Gastroesophageal sphincter (tissue), 4 donors: ENCODE measurements at regions not wholly inside any gene's neighbourhood (a gene's known extent, or its start where the extent isn't known, plus 50 kb on each side); places are given as distances from the start of the nearest gene placed in this dataset.

ENCODE experiments used
- ATAC-seq: fragments of 150-250 bp; one replicate; pipeline ENCODE4 v1.9.1; 2016; ENCODE audit warnings: mild to moderate bottlenecking, moderate library complexity
- H3K27ac ChIP-seq, 4 donors: fragments of 200-600 bp; sonication (generic) in 3 of 4; 1 replicate in 3 of 4; 2 replicates in 1 of 4; pipeline ENCODE4 v1.5.1; 2016 to 2019
- H3K27me3 ChIP-seq: fragments of 200-600 bp; sonication (generic); one replicate; pipeline ENCODE4 v1.5.1; 2019
- H3K36me3 ChIP-seq, 2 donors: fragments of 200-600 bp; sonication (generic); one replicate each; pipeline ENCODE4 v1.5.1; 2019; ENCODE audit warnings: control low read depth in 1 of 2
- H3K4me1 ChIP-seq, 3 donors: fragments of 200-600 bp; sonication (generic); 1 replicate in 2 of 3; 2 replicates in 1 of 3; pipeline ENCODE4 v1.5.1; 2016 to 2019; ENCODE audit warnings: control low read depth in 2 of 3
- H3K4me3 ChIP-seq, 2 donors: fragments of 200-600 bp; sonication (generic); one replicate each; pipeline ENCODE4 v1.5.1; 2019; ENCODE audit warnings: mild to moderate bottlenecking in 1 of 2, moderate library complexity in 1 of 2
- H3K9me3 ChIP-seq, 3 donors: fragments of 200-600 bp; sonication (generic); one replicate each; pipeline ENCODE4 v1.5.1; 2017 to 2019; ENCODE audit warnings: control low read depth in 2 of 3
- CTCF ChIP-seq, 4 experiments: fragments of 200-600 bp in 2 of 4; fragments of 450-650 bp in 2 of 4; sonication (generic) in 1 of 4; IDR thresholded peaks; one replicate each; pipeline ENCODE4 v1.5.1; 2017 to 2019; ENCODE audit warnings: antibody characterized with exemption in 4 of 4, mild to moderate bottlenecking in 2 of 4, moderate library complexity in 2 of 4
- EP300 ChIP-seq: sonication (generic); formaldehyde crosslinking; IDR thresholded peaks from one replicate; pipeline ENCODE4 v1.6.1; 2017; ENCODE audit warnings: antibody characterized with exemption, mild to moderate bottlenecking
- POLR2A ChIP-seq, 2 donors: fragments of 450-650 bp; IDR thresholded peaks; one replicate each; pipeline ENCODE4 v1.6.1; 2017; ENCODE audit warnings: antibody characterized with exemption in 2 of 2, mild to moderate bottlenecking in 2 of 2, moderate library complexity in 1 of 2
- POLR2AphosphoS5 ChIP-seq: sonication (generic); formaldehyde crosslinking; IDR thresholded peaks from one replicate; pipeline ENCODE4 v1.6.1; 2017; ENCODE audit warnings: antibody characterized with exemption
- WGBS, 2 donors: methylation state at CpG; one replicate each; pipeline ENCODE4 v1.1.5; 2018; ENCODE audit warnings: low coverage in 1 of 2; 5-methylcytosine and 5-hydroxymethylcytosine counted together

- WGBS, 2 donors = 33 to 41% methylated on average over 5 to 6 of the region's 6 CpGs
- no peak for ATAC-seq
- TF ChIP-seq POLR2AphosphoS5 = no peak
- no peak for TF ChIP-seq EP300
- TF ChIP-seq POLR2A (IDR thresholded peaks at IDR 0.05) = no peak
- no peak for TF ChIP-seq CTCF (IDR thresholded peaks at IDR 0.05)
These were observed 385.1 kb upstream of the POU3F3 start for GRCh38 chr2:104468846-104469245.

GRCh38 chr2:104472076-104472475, 381.8 kb upstream of the POU3F3 start:
- no peaks in the 10 kb centered on the region for H3K4me1 ChIP-seq
- no peaks in the 10 kb centered on the region for H3K9me3 ChIP-seq
- H3K27me3 ChIP-seq = no peaks in the 10 kb centered on the region
- no peaks in the 10 kb centered on the region for H3K36me3 ChIP-seq
- ATAC-seq = no peak
- H3K27ac ChIP-seq = no peak overlapping the region
- no peak for TF ChIP-seq CTCF (IDR thresholded peaks at IDR 0.05)
- TF ChIP-seq EP300 = no peak
- no peak for TF ChIP-seq POLR2A (IDR thresholded peaks at IDR 0.05)
- TF ChIP-seq POLR2AphosphoS5 = no peak
- WGBS, 2 donors = 78 to 100% methylated on average over 1 of the region's 2 CpGs
- H3K4me3 ChIP-seq = no peak overlapping the region

More at GRCh38 chr2:104468846-104469245, 385.1 kb upstream of the POU3F3 start:
- no peaks in the 10 kb centered on the region for H3K27me3 ChIP-seq
- no peaks in the 10 kb centered on the region for H3K4me1 ChIP-seq
- no peak overlapping the region for H3K4me3 ChIP-seq
- no peaks in the 10 kb centered on the region for H3K36me3 ChIP-seq
- H3K9me3 ChIP-seq = no peaks in the 10 kb centered on the region
- H3K27ac ChIP-seq = no peak overlapping the region

GRCh38 chr2:104473546-104473945, 380.4 kb upstream of the POU3F3 start:
- Histone ChIP-seq H3K27me3 (no peaks in the 10 kb centered on the region), H3K27ac (no peak overlapping the region), H3K36me3 (no peaks in the 10 kb centered on the region), H3K9me3 (no peaks in the 10 kb centered on the region), H3K4me1 (no peaks in the 10 kb centered on the region), H3K4me3 (no peak overlapping the region)
- no peak for ATAC-seq
- TF ChIP-seq CTCF (IDR thresholded peaks at IDR 0.05) (no peak), EP300 (no peak)
- 75 to 83% methylated on average over 1 to 2 of the region's 2 CpGs for WGBS, 2 donors

- no peak for ATAC-seq
- TF ChIP-seq EP300 (no peak), POLR2AphosphoS5 (no peak), POLR2A (IDR thresholded peaks at IDR 0.05) (no peak), CTCF (IDR thresholded peaks at IDR 0.05) (no peak)
- H3K27ac ChIP-seq = no peak overlapping the region
- no peaks in the 10 kb centered on the region for H3K9me3 ChIP-seq
- H3K4me1 ChIP-seq = no peaks in the 10 kb centered on the region
- H3K36me3 ChIP-seq = no peaks in the 10 kb centered on the region
- no peaks in the 10 kb centered on the region for H3K27me3 ChIP-seq
- no peak overlapping the region for H3K4me3 ChIP-seq
- 39 to 41% methylated on average over 5 to 6 of the region's 6 CpGs for WGBS, 2 donors
These were observed 379.2 kb upstream of the POU3F3 start for GRCh38 chr2:104474716-104475115.

GRCh38 chr2:104476075-104476474, 377.8 kb upstream of the POU3F3 start:
- no peak for ATAC-seq
- H3K27me3 ChIP-seq = no peaks in the 10 kb centered on the region

More at GRCh38 chr2:104476075-104476474, 377.8 kb upstream of the POU3F3 start:
- TF ChIP-seq EP300 = no peak
- no peak for TF ChIP-seq POLR2AphosphoS5
- TF ChIP-seq CTCF (IDR thresholded peaks at IDR 0.05) = no peak
- Histone ChIP-seq H3K4me1 (no peaks in the 10 kb centered on the region), H3K27ac (no peak overlapping the region), H3K4me3 (no peak overlapping the region), H3K9me3 (no peaks in the 10 kb centered on the region), H3K36me3 (no peaks in the 10 kb centered on the region)
- WGBS, 2 donors = 65 to 74% methylated on average over 3 of the region's 3 CpGs
